ENCODE measurements at regions not wholly inside any gene's neighbourhood (a gene's known extent, or its start where the extent isn't known, plus 50 kb on each side); places are given as distances from the start of the nearest gene placed in this dataset.

GRCh38 chr13:104376588-104376987 is 1310.4 kb upstream of the SLC10A2 start:
- no peak overlapping the region for H3K4me3 ChIP-seq (ENCODE audit: low read depth, low read length)
- TF ChIP-seq, protein P1, sequence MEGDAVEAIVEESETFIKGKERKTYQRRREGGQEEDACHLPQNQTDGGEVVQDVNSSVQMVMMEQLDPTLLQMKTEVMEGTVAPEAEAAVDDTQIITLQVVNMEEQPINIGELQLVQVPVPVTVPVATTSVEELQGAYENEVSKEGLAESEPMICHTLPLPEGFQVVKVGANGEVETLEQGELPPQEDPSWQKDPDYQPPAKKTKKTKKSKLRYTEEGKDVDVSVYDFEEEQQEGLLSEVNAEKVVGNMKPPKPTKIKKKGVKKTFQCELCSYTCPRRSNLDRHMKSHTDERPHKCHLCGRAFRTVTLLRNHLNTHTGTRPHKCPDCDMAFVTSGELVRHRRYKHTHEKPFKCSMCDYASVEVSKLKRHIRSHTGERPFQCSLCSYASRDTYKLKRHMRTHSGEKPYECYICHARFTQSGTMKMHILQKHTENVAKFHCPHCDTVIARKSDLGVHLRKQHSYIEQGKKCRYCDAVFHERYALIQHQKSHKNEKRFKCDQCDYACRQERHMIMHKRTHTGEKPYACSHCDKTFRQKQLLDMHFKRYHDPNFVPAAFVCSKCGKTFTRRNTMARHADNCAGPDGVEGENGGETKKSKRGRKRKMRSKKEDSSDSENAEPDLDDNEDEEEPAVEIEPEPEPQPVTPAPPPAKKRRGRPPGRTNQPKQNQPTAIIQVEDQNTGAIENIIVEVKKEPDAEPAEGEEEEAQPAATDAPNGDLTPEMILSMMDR (IDR thresholded peaks at IDR 0.05; ENCODE audit: control insufficient read depth, extremely low read depth, insufficient read depth) = no peak
- DNase-seq (ENCODE audit: low read depth) = no peak

DNA sequence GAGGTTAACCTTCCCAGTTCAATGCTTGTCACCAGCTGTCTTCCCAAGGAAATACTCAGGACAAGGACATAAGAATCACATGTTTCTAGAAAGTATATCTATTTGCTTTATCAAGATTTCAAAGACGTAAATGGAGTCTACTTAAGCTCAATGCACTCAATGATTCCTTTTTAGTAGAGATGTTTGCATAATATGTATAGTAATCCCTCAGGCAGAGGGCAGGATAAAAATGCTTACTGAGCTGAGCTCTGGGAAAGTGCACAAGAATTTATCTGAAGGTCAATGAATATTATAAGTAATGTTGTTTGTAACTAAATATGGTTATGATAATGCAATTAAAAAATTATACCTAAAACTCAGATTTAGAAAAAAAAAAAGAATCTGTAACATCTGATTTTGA is 1309.4 kb upstream of the SLC10A2 start:
- TF ChIP-seq, protein P1 (IDR thresholded peaks at IDR 0.05; ENCODE audit: control insufficient read depth, extremely low read depth, insufficient read depth) = no peak
- no peak overlapping the region for H3K4me3 ChIP-seq (ENCODE audit: low read depth, low read length)
- DNase-seq (ENCODE audit: low read depth) = no peak

DNA sequence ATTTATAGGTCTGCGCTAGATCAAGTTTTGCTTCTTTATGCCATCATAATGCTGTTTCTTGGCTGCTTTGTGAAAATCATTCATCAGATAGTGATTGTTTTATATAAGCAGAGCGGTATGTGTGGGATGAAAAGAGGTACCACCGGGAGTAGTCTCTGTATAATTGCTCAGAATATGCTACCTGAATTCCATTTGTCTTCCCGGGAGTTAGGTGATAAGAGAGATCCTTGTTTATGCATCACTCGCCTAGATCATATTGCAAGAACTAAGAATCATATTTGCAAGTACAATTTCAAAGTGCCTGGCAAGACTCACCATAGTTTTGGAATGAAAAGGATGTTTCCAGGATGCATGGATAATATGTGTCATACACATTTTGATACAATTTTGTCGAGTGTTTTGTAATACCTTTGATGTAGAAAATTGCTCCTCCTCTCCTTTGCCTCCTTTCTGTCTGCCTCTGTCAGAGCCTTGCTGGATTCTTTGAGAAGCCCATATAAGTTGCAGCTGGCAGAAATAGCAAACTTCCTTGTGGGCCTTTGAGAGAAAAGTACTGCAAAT is 1306.0 kb upstream of the SLC10A2 start:
- TF ChIP-seq, protein P1 (IDR thresholded peaks at IDR 0.05; ENCODE audit: control insufficient read depth, extremely low read depth, insufficient read depth) = no peak
- no peak for DNase-seq (ENCODE audit: low read depth)
- no peak overlapping the region for H3K4me3 ChIP-seq (ENCODE audit: low read depth, low read length)

- no peak for DNase-seq (ENCODE audit: low read depth)
Measured at GRCh38 chr13:104365430-104365829, 1299.2 kb upstream of the SLC10A2 start.

DNA sequence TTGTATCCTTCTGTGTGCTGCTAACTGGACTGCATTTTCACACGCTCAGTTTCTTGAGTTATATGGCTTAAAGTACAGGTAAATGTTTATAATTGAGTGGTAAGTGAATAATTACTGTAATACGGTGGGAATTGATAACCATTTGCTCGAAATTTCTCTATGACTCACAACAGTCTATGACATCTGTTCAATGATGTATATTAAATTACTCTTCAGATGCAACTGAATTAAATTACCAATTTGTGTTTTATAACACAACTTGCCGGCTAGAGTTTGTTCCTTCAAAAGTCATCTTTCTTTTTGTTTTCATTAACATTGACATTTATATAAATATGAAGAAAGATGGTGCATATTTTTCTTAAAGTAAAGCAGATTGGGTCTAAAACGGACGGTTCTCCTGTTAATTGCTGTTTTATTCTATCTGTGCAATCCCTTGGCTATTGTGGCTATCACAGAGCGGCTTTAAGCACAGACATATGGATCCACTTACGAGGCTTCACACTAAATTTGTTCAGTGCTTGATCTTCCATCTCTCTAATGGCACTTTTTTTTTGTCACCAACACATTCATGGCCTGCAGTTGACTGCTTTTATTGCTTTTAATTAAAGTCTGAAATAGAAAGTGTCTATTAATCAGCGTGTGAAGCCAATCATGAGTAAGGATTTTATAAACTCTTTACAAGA is 1291.6 kb upstream of the SLC10A2 start:
- DNase-seq (ENCODE audit: low read depth) = no peak
- TF ChIP-seq, protein P1 (IDR thresholded peaks at IDR 0.05; ENCODE audit: control insufficient read depth, extremely low read depth, insufficient read depth) = no peak
- H3K4me3 ChIP-seq (ENCODE audit: low read depth, low read length) = no peak overlapping the region

More at GRCh38 chr13:104365430-104365829, 1299.2 kb upstream of the SLC10A2 start:
- H3K4me3 ChIP-seq (ENCODE audit: low read depth, low read length) = no peak overlapping the region
- TF ChIP-seq, protein P1 (IDR thresholded peaks at IDR 0.05; ENCODE audit: control insufficient read depth, extremely low read depth, insufficient read depth) = no peak

GRCh38 chr13:104357174-104357573 is 1291.0 kb upstream of the SLC10A2 start:
- DNase-seq (ENCODE audit: low read depth) = no peak
- no peak overlapping the region for H3K4me3 ChIP-seq (ENCODE audit: low read depth, low read length)
- TF ChIP-seq, protein P1 (IDR thresholded peaks at IDR 0.05; ENCODE audit: control insufficient read depth, extremely low read depth, insufficient read depth) = no peak

Measured in LNCaP clone FGC (cell line).